HepG2 (cell line): ENCODE measurements at regions not wholly inside any gene's neighbourhood (a gene's known extent, or its start where the extent isn't known, plus 50 kb on each side); places are given as distances from the start of the nearest gene placed in this dataset.

Experiments
- ATAC-seq: fragments of 200-7000 bp; cut with Tn5 transposase; 3 replicates; pipeline ENCODE4 v1.9.1; 2020; ENCODE audit warnings: mild to moderate bottlenecking, moderate library complexity
- BruUV-seq: library from RNA; stranded (reverse); fragments of 400-500 nt; replicated peaks from 2 replicates; lab custom pipeline; 2021; lab: Mats Ljungman, UMichigan
- CTCF ChIA-PET: fragments of 300-600 bp; formaldehyde crosslinking; extraction: SDS; loops from one replicate; lab custom pipeline; 2021; ENCODE audit warnings: low total read pairs, inconsistent platforms, low intra/inter-chr PET ratio; lab: Yijun Ruan, JAX
- POLR2A ChIA-PET: fragments of 350-600 bp; sonication (Branson Sonifier 250); formaldehyde crosslinking; loops from one replicate; lab custom pipeline; 2020; ENCODE audit warnings: antibody characterized with exemption, inconsistent platforms; lab: Yijun Ruan, JAX
- DNase-seq: peaks from one replicate; pipeline ENCODE4 v3.0.0-alpha.2; 2015; ENCODE audit warnings: low spot score
- FAIRE-seq: peaks from 3 replicates; lab custom pipeline; 2011; peaks lifted over from hg19 to GRCh38; lab: Jason Lieb, UNC
- H2AFZ ChIP-seq: one replicate; pipeline ENCODE4 v1.6.1; 2011; ENCODE audit warnings: low read length, inconsistent platforms
- H3K27ac ChIP-seq: fragments of 300-600 bp; 3 replicates; pipeline ENCODE4 v1.8.0; 2011; ENCODE audit warnings: mixed run types, mild to moderate bottlenecking, mixed read lengths, low read length, inconsistent platforms; ENCODE audit not compliant: insufficient read depth; ENCODE audit errors: extremely low read length
- H3K27me3 ChIP-seq, 2 experiments: fragments of 200-600 bp in 1 of 2; 2 replicates in 1 of 2; 3 replicates in 1 of 2; pipeline versions ENCODE4 v1.6.0 to v1.8.0; 2011; ENCODE audit warnings: low read length in 2 of 2, mild to moderate bottlenecking in 2 of 2, moderate library complexity in 2 of 2, inconsistent platforms in 1 of 2; ENCODE audit not compliant: insufficient read depth in 2 of 2, control insufficient read depth in 1 of 2
- H3K36me3 ChIP-seq, 2 experiments: fragments of 200-600 bp in 1 of 2; replicated peaks in 1 of 2; 2 replicates in 1 of 2; 3 replicates in 1 of 2; pipeline versions ENCODE4 v1.5.1 to v1.8.0; 2011; ENCODE audit warnings: low read length in 2 of 2, inconsistent platforms in 1 of 2; ENCODE audit not compliant: insufficient read depth in 2 of 2, control insufficient read depth in 1 of 2
- H3K4me1 ChIP-seq: 2 replicates; pipeline ENCODE4 v1.5.1; 2012; ENCODE audit warnings: low read length, inconsistent platforms; ENCODE audit not compliant: insufficient read depth
- H3K4me2 ChIP-seq: 2 replicates; pipeline ENCODE4 v1.6.0; 2011; ENCODE audit warnings: low read depth, low read length, inconsistent platforms
- H3K4me3 ChIP-seq, 3 experiments: fragments of 200-600 bp in 1 of 3; sonication (generic), shearing (Covaris generic) in 1 of 3; replicated peaks in 1 of 3; 2 replicates each; pipeline ENCODE4 v1.5.1; 2011 to 2016; ENCODE audit warnings: low read length in 3 of 3, inconsistent platforms in 2 of 3, low read depth in 2 of 3, mild to moderate bottlenecking in 2 of 3, control low read depth in 1 of 3, mixed read lengths in 1 of 3; ENCODE audit not compliant: insufficient read depth in 1 of 3
- H3K79me2 ChIP-seq: one replicate; pipeline ENCODE4 v1.6.1; 2011; ENCODE audit warnings: low read length, inconsistent platforms; ENCODE audit not compliant: insufficient read depth
- H3K9ac ChIP-seq: 2 replicates; pipeline ENCODE4 v1.6.0; 2011; ENCODE audit warnings: mild to moderate bottlenecking, low read depth, low read length, inconsistent platforms; ENCODE audit not compliant: insufficient read depth
- H3K9me3 ChIP-seq: 2 replicates; pipeline ENCODE4 v1.5.1; 2012; ENCODE audit warnings: mild to moderate bottlenecking, low read length
- H4K20me1 ChIP-seq: 2 replicates; pipeline ENCODE4 v1.6.0; 2011; ENCODE audit warnings: inconsistent platforms, mild to moderate bottlenecking, low read length, moderate library complexity; ENCODE audit not compliant: insufficient read depth
- JUND ChIP-seq: sonication (generic); formaldehyde crosslinking; IDR thresholded peaks from 2 replicates; pipeline ENCODE4 v1.8.0; 2022; ENCODE audit warnings: mild to moderate bottlenecking, missing genetic modification reagents
- NR1H2 ChIP-seq: sonication (generic); formaldehyde crosslinking; IDR thresholded peaks from 2 replicates; pipeline ENCODE4 v1.8.1; 2022; ENCODE audit warnings: low read depth, missing genetic modification reagents, borderline replicate concordance
- REL ChIP-seq: sonication (generic); formaldehyde crosslinking; conservative IDR thresholded peaks from 2 replicates; pipeline ENCODE4 v1.8.0; 2022; ENCODE audit warnings: mild to moderate bottlenecking, missing genetic modification reagents, moderate library complexity
- RXRA ChIP-seq: sonication (generic); formaldehyde crosslinking; IDR thresholded peaks from 2 replicates; pipeline ENCODE4 v1.5.1; 2020; ENCODE audit warnings: missing genetic modification reagents
- ZSCAN9 ChIP-seq: IDR thresholded peaks from 2 replicates; pipeline ENCODE4 v1.6.1; 2016; ENCODE audit warnings: borderline replicate concordance
- WGBS: methylation state at CpG from one replicate; pipeline ENCODE4 v1.1.6; 2017; ENCODE audit warnings: low lambda C conversion rate; 5-methylcytosine and 5-hydroxymethylcytosine counted together
- in situ Hi-C: cut with HindIII; loops from 2 replicates; pipeline ENCODE4 v1.10.0; 2017; ENCODE audit warnings: low pct_unique_long_range_greater_than_20kb; ENCODE audit not compliant: extremely low pct_ligation_motif_present
- intact Hi-C: fragments of 100-400 bp; cut with micrococcal nuclease; formaldehyde crosslinking; loops from one replicate; pipeline ENCODE4 v1.10.0; 2022; ENCODE audit not compliant: unreplicated experiment
- TF ChIP-seq, protein P1 (sequence below): sonication (generic); formaldehyde crosslinking; IDR thresholded peaks from 2 replicates; pipeline ENCODE4 v1.4.0; 2020; ENCODE audit warnings: mild to moderate bottlenecking, missing genetic modification reagents
- TF ChIP-seq, protein P2 (sequence below): sonication (generic); formaldehyde crosslinking; IDR thresholded peaks from 2 replicates; pipeline ENCODE4 v1.8.1; 2023; ENCODE audit warnings: mild to moderate bottlenecking, inconsistent platforms, moderate library complexity, missing genetic modification reagents, borderline replicate concordance

GRCh38 chr13:81697826-81698225 is 1356.9 kb upstream of the SPRY2 start:
- Histone ChIP-seq H3K27me3 (no peaks in the 10 kb centered on the region), H3K9me3 (no peaks in the 10 kb centered on the region), H3K4me2 (no peak overlapping the region), H2AFZ (no peak overlapping the region), H3K79me2 (no peaks in the 10 kb centered on the region), H3K27ac (no peak overlapping the region), H3K36me3 (no peaks in the 10 kb centered on the region), H3K4me3 (no peak overlapping the region), H4K20me1 (no peaks in the 10 kb centered on the region), H3K9ac (no peak overlapping the region), H3K4me1 (no peaks in the 10 kb centered on the region)
- POLR2A ChIA-PET = no interaction called here
- CTCF ChIA-PET = no interaction called here
- intact Hi-C loops (no loop called here), in situ Hi-C loops (no loop called here)
- TF ChIP-seq, protein P1, sequence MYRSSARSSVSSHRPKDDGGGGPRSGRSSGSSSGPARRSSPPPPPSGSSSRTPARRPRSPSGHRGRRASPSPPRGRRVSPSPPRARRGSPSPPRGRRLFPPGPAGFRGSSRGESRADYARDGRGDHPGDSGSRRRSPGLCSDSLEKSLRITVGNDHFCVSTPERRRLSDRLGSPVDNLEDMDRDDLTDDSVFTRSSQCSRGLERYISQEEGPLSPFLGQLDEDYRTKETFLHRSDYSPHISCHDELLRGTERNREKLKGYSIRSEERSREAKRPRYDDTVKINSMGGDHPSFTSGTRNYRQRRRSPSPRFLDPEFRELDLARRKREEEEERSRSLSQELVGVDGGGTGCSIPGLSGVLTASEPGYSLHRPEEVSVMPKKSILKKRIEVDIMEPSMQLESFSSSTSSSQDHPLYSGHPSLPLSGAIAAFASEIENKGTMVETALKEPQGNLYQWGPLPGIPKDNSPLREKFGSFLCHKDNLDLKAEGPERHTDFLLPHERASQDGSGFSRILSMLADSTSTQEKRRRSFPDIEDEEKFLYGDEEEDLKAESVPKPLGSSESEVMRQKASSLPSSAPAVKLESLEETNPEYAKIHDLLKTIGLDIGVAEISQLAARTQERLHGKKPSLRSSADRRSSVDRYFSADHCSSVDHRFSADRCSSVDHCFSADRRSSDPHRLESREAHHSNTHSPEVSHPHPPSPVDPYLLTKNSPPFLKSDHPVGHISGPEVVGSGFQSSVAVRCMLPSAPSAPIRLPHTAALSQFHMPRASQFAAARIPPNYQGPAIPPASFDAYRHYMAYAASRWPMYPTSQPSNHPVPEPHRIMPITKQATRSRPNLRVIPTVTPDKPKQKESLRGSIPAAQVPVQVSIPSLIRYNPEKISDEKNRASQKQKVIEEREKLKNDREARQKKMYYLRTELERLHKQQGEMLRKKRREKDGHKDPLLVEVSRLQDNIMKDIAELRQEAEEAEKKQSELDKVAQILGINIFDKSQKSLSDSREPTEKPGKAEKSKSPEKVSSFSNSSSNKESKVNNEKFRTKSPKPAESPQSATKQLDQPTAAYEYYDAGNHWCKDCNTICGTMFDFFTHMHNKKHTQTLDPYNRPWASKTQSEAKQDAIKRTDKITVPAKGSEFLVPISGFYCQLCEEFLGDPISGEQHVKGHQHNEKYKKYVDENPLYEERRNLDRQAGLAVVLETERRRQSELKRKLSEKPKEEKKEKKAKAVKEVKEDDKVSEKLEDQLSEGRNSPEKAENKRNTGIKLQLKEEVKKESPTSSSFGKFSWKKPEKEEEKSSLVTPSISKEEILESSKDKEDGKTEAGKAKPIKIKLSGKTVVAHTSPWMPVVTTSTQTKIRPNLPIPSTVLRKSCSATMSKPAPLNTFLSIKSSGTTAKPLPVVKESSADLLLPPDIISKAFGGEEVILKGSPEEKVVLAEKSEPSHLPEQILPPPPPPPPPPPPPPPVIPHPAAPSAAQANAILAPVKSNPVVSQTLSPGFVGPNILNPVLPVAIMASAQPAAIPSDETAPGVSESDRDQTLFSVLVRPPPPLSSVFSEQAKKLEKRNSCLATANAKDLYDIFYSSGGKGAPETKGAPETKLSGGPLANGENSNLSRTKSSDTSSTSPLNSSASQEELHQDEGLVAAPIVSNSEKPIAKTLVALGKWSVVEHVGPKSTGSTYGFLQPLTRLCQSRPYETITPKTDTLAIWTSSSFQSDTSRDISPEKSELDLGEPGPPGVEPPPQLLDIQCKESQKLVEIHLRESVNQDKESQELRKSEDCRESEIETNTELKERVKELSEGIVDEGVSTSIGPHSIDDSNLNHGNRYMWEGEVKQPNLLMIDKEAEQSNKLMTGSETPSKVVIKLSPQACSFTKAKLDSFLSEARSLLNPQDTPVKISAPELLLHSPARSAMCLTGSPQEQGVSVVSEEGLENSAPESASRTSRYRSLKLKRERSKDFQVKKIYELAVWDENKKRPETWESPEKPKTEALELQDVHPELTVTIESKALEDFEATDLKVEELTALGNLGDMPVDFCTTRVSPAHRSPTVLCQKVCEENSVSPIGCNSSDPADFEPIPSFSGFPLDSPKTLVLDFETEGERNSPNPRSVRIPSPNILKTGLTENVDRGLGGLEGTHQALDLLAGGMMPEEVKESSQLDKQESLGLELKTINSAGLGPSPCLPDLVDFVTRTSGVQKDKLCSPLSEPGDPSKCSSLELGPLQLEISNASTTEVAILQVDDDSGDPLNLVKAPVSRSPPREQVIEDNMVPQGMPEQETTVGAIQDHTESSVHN (CRISPR knock-in tag) = no peak
- TF ChIP-seq REL (CRISPR knock-in tag) (no peak), ZSCAN9 (CRISPR knock-in tag) (no peak), JUND (no peak), NR1H2 (CRISPR knock-in tag) (no peak), RXRA (CRISPR knock-in tag) (no peak)
- TF ChIP-seq, protein P2, sequence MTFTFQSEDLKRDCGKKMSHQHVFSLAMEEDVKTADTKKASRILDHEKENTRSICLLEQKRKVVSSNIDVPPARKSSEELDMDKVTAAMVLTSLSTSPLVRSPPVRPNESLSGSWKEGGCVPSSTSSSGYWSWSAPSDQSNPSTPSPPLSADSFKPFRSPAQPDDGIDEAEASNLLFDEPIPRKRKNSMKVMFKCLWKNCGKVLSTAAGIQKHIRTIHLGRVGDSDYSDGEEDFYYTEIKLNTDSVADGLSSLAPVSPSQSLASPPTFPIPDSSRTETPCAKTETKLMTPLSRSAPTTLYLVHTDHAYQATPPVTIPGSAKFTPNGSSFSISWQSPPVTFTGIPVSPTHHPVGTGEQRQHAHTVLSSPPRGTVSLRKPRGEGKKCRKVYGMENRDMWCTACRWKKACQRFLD = no peak
- no TSS peak for BruUV-seq
- DNase-seq = no peak
- FAIRE-seq = no peak
- ATAC-seq = no peak
- WGBS = under 1% methylated on average over 4 of the region's 4 CpGs
